RWPE2 (cell line): ENCODE measurements at regions not wholly inside any gene's neighbourhood (a gene's known extent, or its start where the extent isn't known, plus 50 kb on each side); places are given as distances from the start of the nearest gene placed in this dataset.

Experiments used
- ATAC-seq: fragments of 200-7000 bp; cut with Tn5 transposase; 3 replicates; pipeline ENCODE4 v1.9.1; 2021; ENCODE audit warnings: low read depth
- DNase-seq: peaks from one replicate; pipeline ENCODE4 v3.0.0-alpha.2; 2020; ENCODE audit warnings: low spot score
- H3K27ac ChIP-seq: fragments of 450-650 bp; 2 replicates; pipeline ENCODE4 v1.5.1; 2017; ENCODE audit warnings: mild to moderate bottlenecking; ENCODE audit not compliant: poor library complexity, severe bottlenecking
- H3K27me3 ChIP-seq: fragments of 250-450 bp; sonication (Bioruptor Pico); 2 replicates; pipeline ENCODE4 v1.5.1; 2021; ENCODE audit warnings: mild to moderate bottlenecking, moderate library complexity; ENCODE audit not compliant: insufficient read depth, poor library complexity, severe bottlenecking
- H3K36me3 ChIP-seq: fragments of 250-450 bp; sonication (Bioruptor Pico); 2 replicates; pipeline ENCODE4 v1.5.1; 2020; ENCODE audit warnings: low read depth, mild to moderate bottlenecking, moderate library complexity
- H3K4me1 ChIP-seq: fragments of 250-450 bp; sonication (Bioruptor Pico); 2 replicates; pipeline ENCODE4 v1.5.1; 2021; ENCODE audit warnings: mild to moderate bottlenecking, moderate library complexity; ENCODE audit not compliant: insufficient read depth, poor library complexity, severe bottlenecking
- H3K4me3 ChIP-seq: fragments of 250-450 bp; sonication (Bioruptor Pico); 2 replicates; pipeline ENCODE4 v1.5.1; 2021; ENCODE audit warnings: mild to moderate bottlenecking, moderate library complexity; ENCODE audit not compliant: severe bottlenecking
- H3K9me3 ChIP-seq: fragments of 250-450 bp; sonication (Bioruptor Pico); 2 replicates; pipeline ENCODE4 v1.5.1; 2021; ENCODE audit warnings: mild to moderate bottlenecking, moderate library complexity; ENCODE audit not compliant: severe bottlenecking
- TF ChIP-seq, protein P1 (sequence below): fragments of 450-650 bp; IDR thresholded peaks from one replicate; pipeline ENCODE4 v1.5.1; 2017; ENCODE audit warnings: mild to moderate bottlenecking, moderate library complexity; ENCODE audit not compliant: poor library complexity, severe bottlenecking

DNA sequence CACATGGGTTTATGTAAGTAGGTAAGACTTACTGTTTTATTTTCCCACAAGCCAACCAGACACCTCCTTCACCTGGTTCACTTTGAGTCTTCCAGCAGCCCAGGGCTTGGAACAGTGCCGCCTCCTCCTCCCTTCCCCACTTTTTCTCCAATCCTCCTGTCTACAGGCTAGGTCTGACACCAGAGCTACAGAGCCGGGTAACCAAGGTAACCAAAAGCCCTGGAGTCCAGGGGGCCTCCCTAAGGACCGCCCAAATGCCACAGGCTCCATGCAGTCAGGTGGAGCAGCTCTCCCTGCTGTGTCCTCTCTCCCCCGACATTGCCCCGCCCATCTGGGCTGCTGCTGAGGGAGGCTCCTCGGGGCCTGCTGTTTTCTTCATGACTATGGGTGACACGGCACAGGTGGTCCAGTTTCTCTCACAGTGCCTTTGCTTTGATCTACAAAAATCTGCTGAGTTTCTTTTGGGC, 138.0 kb upstream of the EFNA5 start:
- Histone ChIP-seq H3K27me3 (no peaks in the 10 kb centered on the region), H3K9me3 (no peaks in the 10 kb centered on the region), H3K4me3 (no peak overlapping the region), H3K36me3 (no peaks in the 10 kb centered on the region), H3K27ac (no peak overlapping the region), H3K4me1 (peaks cover 9% of the 10 kb centered on the region)
- ATAC-seq (no peak), DNase-seq (no peak)
- TF ChIP-seq, protein P1, sequence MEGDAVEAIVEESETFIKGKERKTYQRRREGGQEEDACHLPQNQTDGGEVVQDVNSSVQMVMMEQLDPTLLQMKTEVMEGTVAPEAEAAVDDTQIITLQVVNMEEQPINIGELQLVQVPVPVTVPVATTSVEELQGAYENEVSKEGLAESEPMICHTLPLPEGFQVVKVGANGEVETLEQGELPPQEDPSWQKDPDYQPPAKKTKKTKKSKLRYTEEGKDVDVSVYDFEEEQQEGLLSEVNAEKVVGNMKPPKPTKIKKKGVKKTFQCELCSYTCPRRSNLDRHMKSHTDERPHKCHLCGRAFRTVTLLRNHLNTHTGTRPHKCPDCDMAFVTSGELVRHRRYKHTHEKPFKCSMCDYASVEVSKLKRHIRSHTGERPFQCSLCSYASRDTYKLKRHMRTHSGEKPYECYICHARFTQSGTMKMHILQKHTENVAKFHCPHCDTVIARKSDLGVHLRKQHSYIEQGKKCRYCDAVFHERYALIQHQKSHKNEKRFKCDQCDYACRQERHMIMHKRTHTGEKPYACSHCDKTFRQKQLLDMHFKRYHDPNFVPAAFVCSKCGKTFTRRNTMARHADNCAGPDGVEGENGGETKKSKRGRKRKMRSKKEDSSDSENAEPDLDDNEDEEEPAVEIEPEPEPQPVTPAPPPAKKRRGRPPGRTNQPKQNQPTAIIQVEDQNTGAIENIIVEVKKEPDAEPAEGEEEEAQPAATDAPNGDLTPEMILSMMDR = no peak

DNA sequence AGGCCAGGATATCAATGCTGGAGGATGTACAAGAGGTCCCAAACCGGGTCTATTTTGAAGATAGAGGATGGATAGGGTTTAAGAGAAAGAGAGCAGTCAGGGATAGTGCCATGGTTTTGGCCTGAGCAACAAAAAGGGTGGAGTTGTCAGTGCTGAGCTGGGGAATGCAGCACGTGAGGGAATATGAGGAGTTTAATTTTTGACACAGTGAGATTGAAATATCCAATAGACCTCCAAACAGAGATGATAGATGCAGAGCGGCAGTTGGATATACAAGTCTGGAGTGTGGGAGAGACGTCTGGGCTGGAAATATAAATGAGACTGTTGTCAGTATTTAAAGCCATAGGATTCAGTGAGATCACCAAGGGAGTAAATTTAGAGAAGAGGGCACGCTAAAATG, 136.7 kb upstream of the EFNA5 start:
- ATAC-seq (no peak), DNase-seq (no peak)
- TF ChIP-seq, protein P1 = no peak
- no peaks in the 10 kb centered on the region for H3K36me3 ChIP-seq
- no peak overlapping the region for H3K27ac ChIP-seq
- H3K4me1 ChIP-seq = peaks cover 9% of the 10 kb centered on the region
- H3K27me3 ChIP-seq = no peaks in the 10 kb centered on the region
- H3K9me3 ChIP-seq = no peaks in the 10 kb centered on the region
- H3K4me3 ChIP-seq = no peak overlapping the region

DNA sequence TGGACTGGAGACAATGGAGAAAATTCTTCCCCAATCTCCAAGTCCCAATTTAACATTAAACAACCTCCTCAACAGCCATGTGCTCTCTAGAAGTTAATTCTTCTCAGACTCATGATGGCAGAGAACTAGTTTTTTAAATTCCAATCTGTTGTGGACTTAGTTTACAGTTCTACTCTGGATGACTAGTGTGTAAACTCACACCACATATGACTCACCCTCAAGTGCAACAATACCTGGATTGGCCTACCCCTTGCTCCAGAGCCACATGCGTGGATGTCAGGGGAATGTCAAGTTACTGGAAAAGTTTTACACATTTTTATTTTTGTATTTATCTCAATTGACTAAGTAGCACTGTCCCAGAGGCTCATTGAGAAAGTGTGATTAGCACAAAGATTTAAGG, 136.0 kb upstream of the EFNA5 start:
- no peaks in the 10 kb centered on the region for H3K36me3 ChIP-seq
- H3K27ac ChIP-seq = no peak overlapping the region
- no peak for DNase-seq
- TF ChIP-seq, protein P1 = no peak
- H3K4me3 ChIP-seq = no peak overlapping the region
- no peaks in the 10 kb centered on the region for H3K27me3 ChIP-seq
- peaks cover 9% of the 10 kb centered on the region for H3K4me1 ChIP-seq
- ATAC-seq = peak; percentile 100
- no peaks in the 10 kb centered on the region for H3K9me3 ChIP-seq

DNA sequence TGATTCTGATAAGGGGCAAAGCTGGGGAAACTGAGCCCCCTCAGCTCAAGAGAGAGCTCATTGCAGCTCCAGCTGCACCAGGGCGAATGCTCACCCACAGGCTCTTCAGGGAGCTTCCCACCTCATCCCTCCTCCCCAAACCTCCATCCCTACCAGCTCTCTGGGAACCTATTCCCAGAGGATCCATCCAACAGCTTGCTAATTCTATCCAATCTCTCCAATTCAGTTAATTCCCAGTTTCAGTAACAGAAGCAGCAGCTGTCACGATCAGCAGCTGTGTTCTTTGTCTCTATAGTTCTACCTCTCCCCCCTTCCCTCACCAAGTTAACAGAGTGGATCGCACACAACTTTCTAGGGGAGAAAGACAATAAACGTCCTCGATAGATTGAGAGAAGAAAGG, 135.5 kb upstream of the EFNA5 start:
- Histone ChIP-seq H3K4me1 (peaks cover 9% of the 10 kb centered on the region), H3K36me3 (no peaks in the 10 kb centered on the region), H3K27ac (no peak overlapping the region), H3K9me3 (no peaks in the 10 kb centered on the region), H3K27me3 (no peaks in the 10 kb centered on the region), H3K4me3 (no peak overlapping the region)
- TF ChIP-seq, protein P1 = no peak
- no peak for DNase-seq
- ATAC-seq = no peak

DNA sequence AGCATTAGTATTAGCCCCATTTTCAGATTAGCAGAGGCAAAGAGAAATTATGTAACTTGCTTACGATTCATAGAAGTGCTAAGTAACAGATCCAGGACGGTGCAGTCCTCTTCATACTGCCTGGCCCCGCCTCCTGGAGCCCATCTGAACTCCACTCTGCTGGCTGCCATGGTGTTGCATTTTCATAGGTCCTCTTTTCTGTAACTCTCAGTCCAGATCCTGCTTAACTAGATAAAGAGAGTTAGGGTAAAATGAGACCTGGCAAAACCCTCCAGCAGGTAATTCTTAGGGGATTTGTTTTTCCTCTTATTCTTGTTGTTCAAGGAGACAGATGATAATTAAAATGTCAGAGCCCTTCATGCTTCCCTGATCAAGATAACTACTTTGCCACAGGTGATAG, 135.1 kb upstream of the EFNA5 start:
- Histone ChIP-seq H3K36me3 (no peaks in the 10 kb centered on the region), H3K27ac (no peak overlapping the region), H3K4me1 (peaks cover 9% of the 10 kb centered on the region), H3K9me3 (no peaks in the 10 kb centered on the region), H3K27me3 (no peaks in the 10 kb centered on the region), H3K4me3 (no peak overlapping the region)
- TF ChIP-seq, protein P1 = no peak
- ATAC-seq = no peak
- DNase-seq = no peak
